Kidney tubule cell (primary cell): ENCODE measurements at regions not wholly inside any gene's neighbourhood (a gene's known extent, or its start where the extent isn't known, plus 50 kb on each side); places are given as distances from the start of the nearest gene placed in this dataset.

ENCODE experiments used
- DNase-seq: peaks from one replicate; pipeline ENCODE4 v3.0.0-alpha.2; 2018; ENCODE audit warnings: low spot score

GRCh38 chr7:35536396-35536826, 158.5 kb downstream of the HERPUD2 start:
- DNase-seq, result no peak

GRCh38 chr7:35533902-35534301, 161.0 kb downstream of the HERPUD2 start:
- DNase-seq, result no peak

GRCh38 chr7:35530124-35531109, 164.5 kb downstream of the HERPUD2 start:
- DNase-seq, result no peak

- DNase-seq, result no peak
Measured at GRCh38 chr7:35529713-35530112, 165.2 kb downstream of the HERPUD2 start.

- no peak for DNase-seq
Measured at GRCh38 chr7:35528381-35528977, 166.5 kb downstream of the HERPUD2 start.

GRCh38 chr7:35526645-35527044, 168.3 kb downstream of the HERPUD2 start:
- no peak for DNase-seq

GRCh38 chr7:35524112-35524804, 170.7 kb downstream of the HERPUD2 start:
- DNase-seq, result peak; percentile 49

- no peak for DNase-seq
Measured at GRCh38 chr7:35523292-35523691, 171.6 kb downstream of the HERPUD2 start.

GRCh38 chr7:35522697-35523096, 172.2 kb downstream of the HERPUD2 start:
- no peak for DNase-seq

- no peak for DNase-seq
Measured at GRCh38 chr7:35521941-35522340, 173.0 kb downstream of the HERPUD2 start.

GRCh38 chr7:35520810-35521625, 173.9 kb downstream of the HERPUD2 start:
- no peak for DNase-seq

GRCh38 chr7:35519971-35520809, 174.7 kb downstream of the HERPUD2 start:
- DNase-seq, result peak; percentile 72

- DNase-seq, result no peak
Measured at GRCh38 chr7:35518767-35519166, 176.2 kb downstream of the HERPUD2 start.

GRCh38 chr7:35516498-35516897, 178.4 kb downstream of the HERPUD2 start:
- DNase-seq, result no peak

GRCh38 chr7:35513828-35514227, 181.1 kb downstream of the HERPUD2 start:
- DNase-seq, result peak; percentile 9

- no peak for DNase-seq
Measured at GRCh38 chr7:35513195-35513594, 181.7 kb downstream of the HERPUD2 start.

- no peak for DNase-seq
Measured at GRCh38 chr7:35512716-35513115, 182.2 kb downstream of the HERPUD2 start.

GRCh38 chr7:35508623-35509400, 186.1 kb downstream of the HERPUD2 start:
- no peak for DNase-seq

GRCh38 chr7:35505066-35505465, 189.9 kb downstream of the HERPUD2 start:
- no peak for DNase-seq

- no peak for DNase-seq
Measured at GRCh38 chr7:35504365-35504764, 190.6 kb downstream of the HERPUD2 start.
